NB4 (cell line): ENCODE measurements at regions not wholly inside any gene's neighbourhood (a gene's known extent, or its start where the extent isn't known, plus 50 kb on each side); places are given as distances from the start of the nearest gene placed in this dataset.

ENCODE experiments used
- DNase-seq: peaks from one replicate; pipeline ENCODE4 v3.0.0; 2010; ENCODE audit warnings: low read depth
- H3K4me3 ChIP-seq: one replicate; pipeline ENCODE4 v1.5.1; 2011; ENCODE audit warnings: mild to moderate bottlenecking, low read depth, low read length, moderate library complexity
- CTCF ChIP-seq: IDR thresholded peaks from one replicate; pipeline ENCODE4 v1.5.1; 2012; ENCODE audit warnings: low read depth, low read length
- MAX ChIP-seq: IDR thresholded peaks from 2 replicates; pipeline ENCODE4 v1.6.1; 2011; ENCODE audit warnings: low read depth, low read length
- MYC ChIP-seq: IDR thresholded peaks from 2 replicates; pipeline ENCODE4 v1.6.1; 2011; ENCODE audit warnings: low read depth, low read length
- POLR2A ChIP-seq: IDR thresholded peaks from 2 replicates; pipeline ENCODE4 v1.6.1; 2011; ENCODE audit warnings: mild to moderate bottlenecking; ENCODE audit not compliant: insufficient read length; ENCODE audit errors: extremely low read depth

GRCh38 chr4:12324965-12325364, 896.3 kb upstream of the HS3ST1 start:
- DNase-seq: no peak
- TF ChIP-seq MAX: no peak
- no peak overlapping the region for H3K4me3 ChIP-seq

GRCh38 chr4:12319765-12320164, 891.1 kb upstream of the HS3ST1 start:
- no peak for DNase-seq
- TF ChIP-seq MYC: no peak
- no peak for TF ChIP-seq POLR2A
- no peak for TF ChIP-seq MAX
- no peak for TF ChIP-seq CTCF
- H3K4me3 ChIP-seq: no peak overlapping the region

GRCh38 chr4:12304905-12305304, 876.2 kb upstream of the HS3ST1 start:
- no peak for TF ChIP-seq CTCF
- TF ChIP-seq POLR2A: no peak
- no peak for TF ChIP-seq MYC
- TF ChIP-seq MAX: no peak

GRCh38 chr4:12296366-12296765, 867.7 kb upstream of the HS3ST1 start:
- DNase-seq: no peak
- TF ChIP-seq MYC (no peak), POLR2A (no peak), CTCF (no peak), MAX (no peak)
- H3K4me3 ChIP-seq: no peak overlapping the region

More at GRCh38 chr4:12304905-12305304, 876.2 kb upstream of the HS3ST1 start:
- no peak for DNase-seq
- no peak overlapping the region for H3K4me3 ChIP-seq

- no peak for TF ChIP-seq POLR2A
- no peak for TF ChIP-seq MAX
- no peak for TF ChIP-seq CTCF
- TF ChIP-seq MYC: no peak
- no peak overlapping the region for H3K4me3 ChIP-seq
- no peak for DNase-seq
Measured at GRCh38 chr4:12293906-12294525, 865.3 kb upstream of the HS3ST1 start.

- no peak overlapping the region for H3K4me3 ChIP-seq
- DNase-seq: no peak
- no peak for TF ChIP-seq MYC
- no peak for TF ChIP-seq MAX
- no peak for TF ChIP-seq POLR2A
- TF ChIP-seq CTCF: no peak
Measured at GRCh38 chr4:12286351-12286750, 857.7 kb upstream of the HS3ST1 start.
